H9 (cell line): ENCODE measurements at regions not wholly inside any gene's neighbourhood (a gene's known extent, or its start where the extent isn't known, plus 50 kb on each side); places are given as distances from the start of the nearest gene placed in this dataset.

Source experiments
- DNase-seq: peaks from one replicate; pipeline ENCODE4 v3.0.0-alpha.2; 2017
- H2AFZ ChIP-seq: one replicate; pipeline ENCODE4 v1.6.1; 2013; ENCODE audit warnings: mild to moderate bottlenecking, low read length, control low read depth, moderate library complexity
- H2AK5ac ChIP-seq: 2 replicates; pipeline ENCODE4 v1.6.1; 2013; ENCODE audit warnings: low read length, control low read depth, mixed read lengths; ENCODE audit not compliant: insufficient read length
- H2BK120ac ChIP-seq: one replicate; pipeline ENCODE4 v1.6.1; 2013; ENCODE audit warnings: low read depth, mild to moderate bottlenecking, low read length, control low read depth, inconsistent platforms; ENCODE audit not compliant: poor library complexity, severe bottlenecking
- H2BK12ac ChIP-seq: 2 replicates; pipeline ENCODE4 v1.6.1; 2013; ENCODE audit warnings: low read length, control low read depth, mixed read lengths, low read depth; ENCODE audit not compliant: insufficient read length
- H2BK15ac ChIP-seq: 2 replicates; pipeline ENCODE4 v1.6.1; 2013; ENCODE audit warnings: low read depth, low read length, control low read depth
- H2BK20ac ChIP-seq: one replicate; pipeline ENCODE4 v1.6.1; 2013; ENCODE audit warnings: low read depth, mild to moderate bottlenecking, low read length, control low read depth, inconsistent platforms; ENCODE audit not compliant: poor library complexity, severe bottlenecking
- H2BK5ac ChIP-seq: 2 replicates; pipeline ENCODE4 v1.6.1; 2013; ENCODE audit warnings: low read length, control low read depth, mixed read lengths; ENCODE audit not compliant: insufficient read length
- H3K14ac ChIP-seq: 2 replicates; pipeline ENCODE4 v1.6.1; 2013; ENCODE audit warnings: low read length, control low read depth; ENCODE audit not compliant: insufficient read depth
- H3K18ac ChIP-seq: 2 replicates; pipeline ENCODE4 v1.6.1; 2013; ENCODE audit warnings: low read depth, mild to moderate bottlenecking, mixed read lengths, low read length, control low read depth; ENCODE audit not compliant: insufficient read length
- H3K23ac ChIP-seq: 2 replicates; pipeline ENCODE4 v1.6.1; 2013; ENCODE audit warnings: low read length, control low read depth, mixed read lengths, low read depth; ENCODE audit not compliant: insufficient read length
- H3K23me2 ChIP-seq: 2 replicates; pipeline ENCODE4 v1.6.1; 2013; ENCODE audit warnings: low read depth, mild to moderate bottlenecking, mixed read lengths, low read length, control low read depth; ENCODE audit not compliant: insufficient read length, poor library complexity, severe bottlenecking
- H3K27ac ChIP-seq: 2 replicates; pipeline ENCODE4 v1.5.1; 2013; ENCODE audit warnings: low read length, control low read depth, mixed read lengths, low read depth; ENCODE audit not compliant: insufficient read length
- H3K27me3 ChIP-seq: 2 replicates; pipeline ENCODE4 v1.6.1; 2013; ENCODE audit warnings: low read length, control low read depth, inconsistent platforms; ENCODE audit not compliant: insufficient read depth
- H3K4ac ChIP-seq: 2 replicates; pipeline ENCODE4 v1.6.1; 2013; ENCODE audit warnings: low read depth, mild to moderate bottlenecking, control low read depth, inconsistent platforms, low read length, moderate library complexity
- H3K4me1 ChIP-seq: 2 replicates; pipeline ENCODE4 v1.6.1; 2013; ENCODE audit warnings: low read length, control low read depth, inconsistent platforms; ENCODE audit not compliant: insufficient read depth
- H3K4me2 ChIP-seq: 2 replicates; pipeline ENCODE4 v1.6.1; 2013; ENCODE audit warnings: low read length, control low read depth, mixed read lengths; ENCODE audit not compliant: insufficient read length, insufficient read depth
- H3K56ac ChIP-seq: 2 replicates; pipeline ENCODE4 v1.6.1; 2013; ENCODE audit warnings: low read depth, mild to moderate bottlenecking, mixed read lengths, low read length, control low read depth; ENCODE audit not compliant: insufficient read length
- H3K79me1 ChIP-seq: 2 replicates; pipeline ENCODE4 v1.6.1; 2013; ENCODE audit warnings: low read depth, mild to moderate bottlenecking, moderate library complexity, low read length, control low read depth, inconsistent platforms; ENCODE audit not compliant: insufficient read depth, poor library complexity, severe bottlenecking
- H3K79me2 ChIP-seq: 2 replicates; pipeline ENCODE4 v1.6.1; 2013; ENCODE audit warnings: low read length, control low read depth, inconsistent platforms; ENCODE audit not compliant: insufficient read depth
- H3K9ac ChIP-seq: 2 replicates; pipeline ENCODE4 v1.6.1; 2013; ENCODE audit warnings: low read length, control low read depth, mixed read lengths; ENCODE audit not compliant: insufficient read length; ENCODE audit errors: extremely low read depth
- H3K9me3 ChIP-seq: one replicate; pipeline ENCODE4 v1.6.1; 2013; ENCODE audit warnings: low read depth, low read length, inconsistent platforms; ENCODE audit not compliant: control insufficient read depth
- H3T11ph ChIP-seq: one replicate; pipeline ENCODE4 v1.6.1; 2013; ENCODE audit warnings: mild to moderate bottlenecking, low read length, control low read depth, inconsistent platforms
- H4K20me1 ChIP-seq: one replicate; pipeline ENCODE4 v1.6.1; 2013; ENCODE audit not compliant: control insufficient read depth, insufficient read length, insufficient read depth
- H4K5ac ChIP-seq: 2 replicates; pipeline ENCODE4 v1.6.1; 2013; ENCODE audit warnings: low read depth, mild to moderate bottlenecking, mixed read lengths, low read length, control low read depth; ENCODE audit not compliant: insufficient read length
- H4K8ac ChIP-seq: replicated peaks from 2 replicates; pipeline ENCODE4 v1.6.1; 2013; ENCODE audit warnings: low read length, control low read depth, mixed read lengths, low read depth; ENCODE audit not compliant: insufficient read length
- H4K91ac ChIP-seq: 2 replicates; pipeline ENCODE4 v1.6.1; 2013; ENCODE audit warnings: low read depth, mild to moderate bottlenecking, moderate library complexity, mixed read lengths, low read length, control low read depth; ENCODE audit not compliant: insufficient read length
- H3K27ac Mint-ChIP-seq, 3 experiments: 2 replicates in 2 of 3; 3 replicates in 1 of 3; pipeline ENCODE4 v1.8.0; 2020 to 2021; ENCODE audit warnings: mixed read lengths in 3 of 3, mild to moderate bottlenecking in 1 of 3, moderate library complexity in 1 of 3
- H3K27me3 Mint-ChIP-seq: 2 replicates; pipeline ENCODE4 v1.8.0; 2021; ENCODE audit warnings: low read depth, mild to moderate bottlenecking, moderate library complexity, mixed read lengths
- H3K36me3 Mint-ChIP-seq, 3 experiments: 2 replicates in 2 of 3; 3 replicates in 1 of 3; pipeline ENCODE4 v1.8.0; 2020 to 2021; ENCODE audit warnings: low read depth in 3 of 3, mixed read lengths in 3 of 3; ENCODE audit not compliant: insufficient read depth in 1 of 3
- H3K4me1 Mint-ChIP-seq, 2 experiments: 2 replicates each; pipeline ENCODE4 v1.8.0; 2020; ENCODE audit warnings: mixed read lengths in 2 of 2
- H3K4me3 Mint-ChIP-seq, 2 experiments: 2 replicates in 1 of 2; 3 replicates in 1 of 2; pipeline ENCODE4 v1.8.0; 2020 to 2021; ENCODE audit warnings: mild to moderate bottlenecking in 2 of 2, mixed read lengths in 2 of 2, moderate library complexity in 1 of 2
- H3K9me3 Mint-ChIP-seq, 2 experiments: 2 replicates in 1 of 2; 3 replicates in 1 of 2; pipeline ENCODE4 v1.8.0; 2020; ENCODE audit warnings: mild to moderate bottlenecking in 2 of 2, mixed read lengths in 2 of 2, moderate library complexity in 1 of 2
- WGBS: extraction: QIAGEN DNeasy Blood & Tissue Kit; methylation state at CpG from one replicate; pipeline ENCODE4 v1.1.7; 2013; ENCODE audit warnings: missing lambda C conversion rate, low lambda C conversion rate, mixed read lengths; ENCODE audit not compliant: insufficient read length; ENCODE audit errors: extremely low coverage; 5-methylcytosine and 5-hydroxymethylcytosine counted together
- TF ChIP-seq, protein P1 (sequence below): fragments of 200-600 bp; sonication (generic); conservative IDR thresholded peaks from 3 replicates; pipeline ENCODE4 v1.8.0; 2021; ENCODE audit warnings: antibody characterized with exemption, mild to moderate bottlenecking

DNA sequence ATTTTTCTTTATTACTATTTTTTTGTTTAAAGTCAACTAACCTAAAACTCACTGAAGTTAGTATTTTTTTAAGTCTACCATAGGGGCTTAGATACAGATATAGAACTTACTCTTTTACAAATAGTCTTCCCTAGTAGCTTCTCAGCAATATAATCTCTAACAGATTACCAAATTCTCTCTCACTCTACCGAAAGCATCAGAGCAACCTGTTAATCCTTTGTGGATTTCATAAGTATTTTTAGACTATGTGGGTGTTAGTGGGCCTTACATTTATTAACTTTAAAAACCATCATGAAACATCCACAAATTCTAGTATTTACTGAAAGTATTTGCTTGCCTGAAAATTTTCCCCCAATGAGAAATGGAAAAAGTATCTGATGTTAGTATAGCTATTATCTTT, 84.6 kb upstream of the TFPI start:
- TF ChIP-seq, protein P1, sequence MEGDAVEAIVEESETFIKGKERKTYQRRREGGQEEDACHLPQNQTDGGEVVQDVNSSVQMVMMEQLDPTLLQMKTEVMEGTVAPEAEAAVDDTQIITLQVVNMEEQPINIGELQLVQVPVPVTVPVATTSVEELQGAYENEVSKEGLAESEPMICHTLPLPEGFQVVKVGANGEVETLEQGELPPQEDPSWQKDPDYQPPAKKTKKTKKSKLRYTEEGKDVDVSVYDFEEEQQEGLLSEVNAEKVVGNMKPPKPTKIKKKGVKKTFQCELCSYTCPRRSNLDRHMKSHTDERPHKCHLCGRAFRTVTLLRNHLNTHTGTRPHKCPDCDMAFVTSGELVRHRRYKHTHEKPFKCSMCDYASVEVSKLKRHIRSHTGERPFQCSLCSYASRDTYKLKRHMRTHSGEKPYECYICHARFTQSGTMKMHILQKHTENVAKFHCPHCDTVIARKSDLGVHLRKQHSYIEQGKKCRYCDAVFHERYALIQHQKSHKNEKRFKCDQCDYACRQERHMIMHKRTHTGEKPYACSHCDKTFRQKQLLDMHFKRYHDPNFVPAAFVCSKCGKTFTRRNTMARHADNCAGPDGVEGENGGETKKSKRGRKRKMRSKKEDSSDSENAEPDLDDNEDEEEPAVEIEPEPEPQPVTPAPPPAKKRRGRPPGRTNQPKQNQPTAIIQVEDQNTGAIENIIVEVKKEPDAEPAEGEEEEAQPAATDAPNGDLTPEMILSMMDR, result no peak
- Histone ChIP-seq H3K4me1 (no peaks in the 10 kb centered on the region), H3K79me1 (no peaks in the 10 kb centered on the region), H3K23me2 (no peaks in the 10 kb centered on the region), H3K9me3 (no peaks in the 10 kb centered on the region), H3K79me2 (no peaks in the 10 kb centered on the region), H3K23ac (no peak overlapping the region), H4K91ac (no peak overlapping the region), H4K20me1 (no peaks in the 10 kb centered on the region), H3K27ac (no peak overlapping the region), H3K56ac (no peak overlapping the region), H3K4ac (no peak overlapping the region), H3K14ac (no peak overlapping the region), H2AK5ac (no peak overlapping the region), H4K8ac (no peak overlapping the region), H3K9ac (no peak overlapping the region), H2BK20ac (no peak overlapping the region), H2BK5ac (no peak overlapping the region), H2AFZ (no peak overlapping the region), H2BK12ac (no peak overlapping the region), H3K27me3 (no peaks in the 10 kb centered on the region), H3T11ph (no peak overlapping the region), H2BK120ac (no peak overlapping the region), H3K18ac (no peak overlapping the region), H4K5ac (no peak overlapping the region), H2BK15ac (no peak overlapping the region), H3K4me2 (no peak overlapping the region)
- H3K36me3 Mint-ChIP-seq, result peaks cover 12 to 45% (median 27%) of the 10 kb centered on the region in 3 experiments
- H3K27me3 Mint-ChIP-seq, result no peaks in the 10 kb centered on the region
- no peak overlapping the region for H3K27ac Mint-ChIP-seq
- no CpG with 5 or more reads among the region's 1 CpG for WGBS
- peaks cover 24 to 27% of the 10 kb centered on the region in 2 experiments for H3K9me3 Mint-ChIP-seq
- DNase-seq, result no peak
- no peak overlapping the region for H3K4me3 Mint-ChIP-seq
- no peaks in the 10 kb centered on the region for H3K4me1 Mint-ChIP-seq
